Endothelial cell of umbilical vein (primary cell): ENCODE measurements at regions not wholly inside any gene's neighbourhood (a gene's known extent, or its start where the extent isn't known, plus 50 kb on each side); places are given as distances from the start of the nearest gene placed in this dataset.

Source experiments
- BruUV-seq: library from RNA; stranded (reverse); fragments of 400-500 nt; replicated peaks from 2 replicates; lab custom pipeline; 2021; lab: Mats Ljungman, UMichigan
- CTCF ChIA-PET: fragments of 300-600, 350-600 bp; sonication (Branson Sonifier 250); formaldehyde crosslinking; loops from one replicate; lab custom pipeline; 2021; ENCODE audit warnings: antibody characterized with exemption, inconsistent platforms; lab: Charles Lee
- POLR2A ChIA-PET: fragments of 300-600, 350-600 bp; sonication (Branson Sonifier 250); formaldehyde crosslinking; loops from one replicate; lab custom pipeline; 2021; ENCODE audit warnings: antibody characterized with exemption, inconsistent platforms; lab: Charles Lee
- DNase-seq: peaks from one replicate; pipeline ENCODE4 v3.0.0-alpha.2; 2011; ENCODE audit warnings: low read depth, low spot score
- FAIRE-seq: peaks from 2 replicates; lab custom pipeline; 2011; peaks lifted over from hg19 to GRCh38; lab: Jason Lieb, UNC
- H2AFZ ChIP-seq: 2 replicates; pipeline ENCODE4 v1.6.0; 2012; ENCODE audit warnings: low read depth, low read length, control low read depth, inconsistent platforms
- H3K27ac ChIP-seq: 2 replicates; pipeline ENCODE4 v1.5.1; 2011; ENCODE audit warnings: low read depth, mild to moderate bottlenecking, control low read depth, low read length, moderate library complexity; ENCODE audit not compliant: insufficient read depth
- H3K27me3 ChIP-seq, 2 experiments: 2 replicates each; pipeline versions ENCODE4 v1.6.0 to v1.6.1; 2011; ENCODE audit warnings: low read length in 2 of 2, mixed read lengths in 1 of 2; ENCODE audit not compliant: control insufficient read depth in 2 of 2, insufficient read depth in 2 of 2
- H3K36me3 ChIP-seq, 2 experiments: 2 replicates in 1 of 2; 3 replicates in 1 of 2; pipeline ENCODE4 v1.5.1; 2011; ENCODE audit warnings: low read length in 2 of 2, mild to moderate bottlenecking in 1 of 2, moderate library complexity in 1 of 2; ENCODE audit not compliant: control insufficient read depth in 2 of 2, insufficient read depth in 2 of 2; ENCODE audit errors: extremely low read depth in 1 of 2
- H3K4me1 ChIP-seq: 3 replicates; pipeline ENCODE4 v1.5.1; 2011; ENCODE audit warnings: mild to moderate bottlenecking, low read length; ENCODE audit not compliant: control insufficient read depth, insufficient read depth; ENCODE audit errors: extremely low read depth
- H3K4me2 ChIP-seq: 2 replicates; pipeline ENCODE4 v1.6.1; 2011; ENCODE audit warnings: low read length, control low read depth, mixed read lengths; ENCODE audit not compliant: insufficient read depth
- H3K4me3 ChIP-seq, 3 experiments: fragments of 200-600 bp in 1 of 3; sonication (generic), shearing (Covaris generic) in 1 of 3; replicated peaks in 1 of 3; 2 replicates each; pipeline ENCODE4 v1.5.1; 2011 to 2016; ENCODE audit warnings: control low read depth in 3 of 3, low read length in 3 of 3, mild to moderate bottlenecking in 2 of 3, inconsistent platforms in 1 of 3, low read depth in 1 of 3, moderate library complexity in 1 of 3; ENCODE audit not compliant: insufficient read depth in 1 of 3
- H3K79me2 ChIP-seq: 2 replicates; pipeline ENCODE4 v1.6.0; 2012; ENCODE audit warnings: low read length, inconsistent platforms; ENCODE audit not compliant: control insufficient read depth, insufficient read depth
- H3K9ac ChIP-seq: replicated peaks from 2 replicates; pipeline ENCODE3; 2011; ENCODE audit warnings: low read length, control low read depth; ENCODE audit not compliant: insufficient read depth; ENCODE audit errors: extremely low read depth
- H3K9me1 ChIP-seq: replicated peaks from 3 replicates; pipeline ENCODE4 v1.6.0; 2011; ENCODE audit warnings: mild to moderate bottlenecking, low read length; ENCODE audit not compliant: control insufficient read depth, insufficient read depth; ENCODE audit errors: extremely low read depth
- H3K9me3 ChIP-seq: replicated peaks from 2 replicates; pipeline ENCODE4 v1.5.1; 2012; ENCODE audit warnings: low read length, inconsistent platforms; ENCODE audit not compliant: control insufficient read depth, insufficient read depth
- H4K20me1 ChIP-seq: replicated peaks from 2 replicates; pipeline ENCODE3; 2011; ENCODE audit warnings: mild to moderate bottlenecking, low read length; ENCODE audit not compliant: control insufficient read depth, insufficient read depth; ENCODE audit errors: extremely low read depth
- FOS ChIP-seq: IDR thresholded peaks from 2 replicates; pipeline ENCODE4 v1.6.1; 2011; ENCODE audit warnings: mild to moderate bottlenecking, low read length, moderate library complexity, borderline replicate concordance; ENCODE audit not compliant: insufficient read depth
- GATA2 ChIP-seq: IDR thresholded peaks from 2 replicates; pipeline ENCODE4 v1.7.0; 2011; ENCODE audit warnings: low read depth, mild to moderate bottlenecking, moderate library complexity, mixed read lengths, low read length; ENCODE audit not compliant: insufficient read length, insufficient read depth
- POLR2A ChIP-seq: IDR thresholded peaks from 2 replicates; pipeline ENCODE4 v1.6.1; 2012; ENCODE audit warnings: low read depth, mild to moderate bottlenecking, control low read depth, low read length
- dilution Hi-C: fragments of 300-500 bp; cut with MboI; formaldehyde crosslinking; loops from one replicate; pipeline ENCODE4 v1.15.0; 2019; ENCODE audit warnings: low sequenced_read_pairs; ENCODE audit not compliant: extremely low pct_ligation_motif_present
- intact Hi-C: fragments of 100-400 bp; cut with micrococcal nuclease; formaldehyde crosslinking; loops from one replicate; pipeline ENCODE4 v1.10.0; 2022
- TF ChIP-seq, protein P1 (sequence below): IDR thresholded peaks from 2 replicates; pipeline ENCODE4 v1.6.1; 2011; ENCODE audit not compliant: insufficient read depth, insufficient read length

DNA sequence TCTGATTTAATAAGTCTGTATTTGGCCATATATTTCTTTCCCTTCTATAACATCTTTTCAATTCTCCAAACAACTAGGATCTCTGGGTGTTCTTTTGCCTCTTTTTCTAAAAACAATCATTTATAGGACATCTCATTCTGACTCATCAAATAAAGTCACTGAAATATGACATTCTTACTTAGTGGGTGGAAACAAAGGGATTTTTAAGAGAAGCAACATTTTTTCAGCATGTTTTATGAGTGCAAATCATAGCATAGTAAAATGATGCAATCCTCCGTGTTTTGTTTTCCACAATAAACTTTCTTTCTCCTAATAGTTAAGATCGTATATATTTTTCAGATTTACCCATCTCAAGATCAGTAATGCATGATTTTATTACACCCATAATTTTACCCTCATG, 179.8 kb downstream of the SPCS3 start:
- peak overlapping the region; percentile 26 for H2AFZ ChIP-seq
- TF ChIP-seq FOS (peak; percentile 56), POLR2A (no peak)
- H3K9ac ChIP-seq = no peak overlapping the region
- H3K4me1 ChIP-seq = peaks cover 10% of the 10 kb centered on the region
- no peaks in the 10 kb centered on the region for H3K36me3 ChIP-seq
- no peak overlapping the region for H3K4me3 ChIP-seq
- ChIA-PET POLR2A (no interaction called here), CTCF (interaction anchor here (1.1 kb wide), 1 partner anchor 19 kb away, joined by 3 read pairs; no protein-coding TSS in a partner anchor)
- no peaks in the 10 kb centered on the region for H3K27me3 ChIP-seq
- no peaks in the 10 kb centered on the region for H3K9me3 ChIP-seq
- no peaks in the 10 kb centered on the region for H4K20me1 ChIP-seq
- DNase-seq (peak; percentile 25), FAIRE-seq (peak; percentile 46)
- no TSS peak for BruUV-seq
- intact Hi-C loops (no loop called here), dilution Hi-C loops (no loop called here)
- no peaks in the 10 kb centered on the region for H3K9me1 ChIP-seq
- H3K79me2 ChIP-seq = no peaks in the 10 kb centered on the region
- no peak overlapping the region for H3K27ac ChIP-seq
- peak overlapping the region; percentile 51 for H3K4me2 ChIP-seq

- no peaks in the 10 kb centered on the region for H3K9me1 ChIP-seq
- H3K79me2 ChIP-seq = no peaks in the 10 kb centered on the region
- no peak overlapping the region for H3K27ac ChIP-seq
- DNase-seq = no peak
- intact Hi-C loops = no loop called here
- H3K4me3 ChIP-seq = no peak overlapping the region
- H4K20me1 ChIP-seq = no peaks in the 10 kb centered on the region
- no TSS peak for BruUV-seq
- TF ChIP-seq POLR2A (no peak), GATA2 (no peak), FOS (no peak)
- TF ChIP-seq, protein P1, sequence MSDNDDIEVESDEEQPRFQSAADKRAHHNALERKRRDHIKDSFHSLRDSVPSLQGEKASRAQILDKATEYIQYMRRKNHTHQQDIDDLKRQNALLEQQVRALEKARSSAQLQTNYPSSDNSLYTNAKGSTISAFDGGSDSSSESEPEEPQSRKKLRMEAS = no peak
- no peak for FAIRE-seq
- peaks cover 10% of the 10 kb centered on the region for H3K4me1 ChIP-seq
- H3K27me3 ChIP-seq = no peaks in the 10 kb centered on the region
- CTCF ChIA-PET = no interaction called here
- H3K36me3 ChIP-seq = no peaks in the 10 kb centered on the region
- H3K9ac ChIP-seq = no peak overlapping the region
- no peaks in the 10 kb centered on the region for H3K9me3 ChIP-seq
- no peak overlapping the region for H3K4me2 ChIP-seq
- no peak overlapping the region for H2AFZ ChIP-seq
- POLR2A ChIA-PET = no interaction called here
- dilution Hi-C loops = no loop called here
Measured at GRCh38 chr4:176500894-176501293, 181.1 kb downstream of the SPCS3 start.
